HL-60 (cell line): ENCODE measurements at regions not wholly inside any gene's neighbourhood (a gene's known extent, or its start where the extent isn't known, plus 50 kb on each side); places are given as distances from the start of the nearest gene placed in this dataset.

Source experiments
- CTCF ChIP-seq: IDR thresholded peaks from one replicate; pipeline ENCODE4 v1.5.1; 2011; ENCODE audit warnings: low read length, control low read depth, inconsistent platforms; ENCODE audit not compliant: insufficient read depth
- GABPA ChIP-seq: IDR thresholded peaks from 2 replicates; pipeline ENCODE4 v1.6.1; 2012; ENCODE audit warnings: low read depth
- POLR2AphosphoS5 ChIP-seq: IDR thresholded peaks from 2 replicates; pipeline ENCODE4 v1.6.1; 2012; ENCODE audit warnings: low read depth
- SPI1 ChIP-seq: IDR thresholded peaks from 2 replicates; pipeline ENCODE4 v1.6.1; 2012; ENCODE audit warnings: low read depth, mild to moderate bottlenecking, borderline replicate concordance
- TF ChIP-seq, protein P1 (sequence below): IDR thresholded peaks from 2 replicates; pipeline ENCODE4 v1.6.1; 2012; ENCODE audit warnings: low read depth; ENCODE audit not compliant: insufficient replicate concordance

- TF ChIP-seq, protein P1, sequence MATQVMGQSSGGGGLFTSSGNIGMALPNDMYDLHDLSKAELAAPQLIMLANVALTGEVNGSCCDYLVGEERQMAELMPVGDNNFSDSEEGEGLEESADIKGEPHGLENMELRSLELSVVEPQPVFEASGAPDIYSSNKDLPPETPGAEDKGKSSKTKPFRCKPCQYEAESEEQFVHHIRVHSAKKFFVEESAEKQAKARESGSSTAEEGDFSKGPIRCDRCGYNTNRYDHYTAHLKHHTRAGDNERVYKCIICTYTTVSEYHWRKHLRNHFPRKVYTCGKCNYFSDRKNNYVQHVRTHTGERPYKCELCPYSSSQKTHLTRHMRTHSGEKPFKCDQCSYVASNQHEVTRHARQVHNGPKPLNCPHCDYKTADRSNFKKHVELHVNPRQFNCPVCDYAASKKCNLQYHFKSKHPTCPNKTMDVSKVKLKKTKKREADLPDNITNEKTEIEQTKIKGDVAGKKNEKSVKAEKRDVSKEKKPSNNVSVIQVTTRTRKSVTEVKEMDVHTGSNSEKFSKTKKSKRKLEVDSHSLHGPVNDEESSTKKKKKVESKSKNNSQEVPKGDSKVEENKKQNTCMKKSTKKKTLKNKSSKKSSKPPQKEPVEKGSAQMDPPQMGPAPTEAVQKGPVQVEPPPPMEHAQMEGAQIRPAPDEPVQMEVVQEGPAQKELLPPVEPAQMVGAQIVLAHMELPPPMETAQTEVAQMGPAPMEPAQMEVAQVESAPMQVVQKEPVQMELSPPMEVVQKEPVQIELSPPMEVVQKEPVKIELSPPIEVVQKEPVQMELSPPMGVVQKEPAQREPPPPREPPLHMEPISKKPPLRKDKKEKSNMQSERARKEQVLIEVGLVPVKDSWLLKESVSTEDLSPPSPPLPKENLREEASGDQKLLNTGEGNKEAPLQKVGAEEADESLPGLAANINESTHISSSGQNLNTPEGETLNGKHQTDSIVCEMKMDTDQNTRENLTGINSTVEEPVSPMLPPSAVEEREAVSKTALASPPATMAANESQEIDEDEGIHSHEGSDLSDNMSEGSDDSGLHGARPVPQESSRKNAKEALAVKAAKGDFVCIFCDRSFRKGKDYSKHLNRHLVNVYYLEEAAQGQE = no peak
- TF ChIP-seq CTCF = no peak
- TF ChIP-seq GABPA = no peak
- TF ChIP-seq SPI1 = no peak
- no peak for TF ChIP-seq POLR2AphosphoS5
Measured at GRCh38 chr2:113834051-113834730, 55.7 kb upstream of the ACTR3 start.
